DMS79 treated with DMSO at 0.1 percent for 48 hours (cell line): ENCODE measurements at regions not wholly inside any gene's neighbourhood (a gene's known extent, or its start where the extent isn't known, plus 50 kb on each side); places are given as distances from the start of the nearest gene placed in this dataset.

Experiments used
- DNase-seq: peaks from one replicate; lab custom pipeline; 2025; lab: John Stamatoyannopoulos, UW

DNA sequence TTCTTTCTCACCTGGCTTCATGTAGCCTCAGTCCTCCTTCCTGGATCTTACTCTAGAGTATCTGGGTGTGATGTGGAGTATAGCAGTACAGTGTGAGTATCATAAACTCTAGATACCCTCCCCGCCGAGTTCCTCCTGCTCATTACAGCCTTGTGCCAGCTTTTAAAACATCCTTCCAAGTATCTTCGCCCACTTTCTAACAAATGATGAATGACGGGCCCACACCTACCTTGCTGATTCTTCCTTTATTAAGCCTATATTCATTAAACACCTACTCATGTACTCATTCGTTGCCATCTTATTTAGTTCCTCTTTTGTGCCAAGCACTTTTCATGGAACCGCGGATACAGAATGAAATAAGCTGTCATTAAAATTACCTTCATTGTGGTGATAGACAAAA, 1585.3 kb upstream of the TENM3 start:
- DNase-seq = no peak

DNA sequence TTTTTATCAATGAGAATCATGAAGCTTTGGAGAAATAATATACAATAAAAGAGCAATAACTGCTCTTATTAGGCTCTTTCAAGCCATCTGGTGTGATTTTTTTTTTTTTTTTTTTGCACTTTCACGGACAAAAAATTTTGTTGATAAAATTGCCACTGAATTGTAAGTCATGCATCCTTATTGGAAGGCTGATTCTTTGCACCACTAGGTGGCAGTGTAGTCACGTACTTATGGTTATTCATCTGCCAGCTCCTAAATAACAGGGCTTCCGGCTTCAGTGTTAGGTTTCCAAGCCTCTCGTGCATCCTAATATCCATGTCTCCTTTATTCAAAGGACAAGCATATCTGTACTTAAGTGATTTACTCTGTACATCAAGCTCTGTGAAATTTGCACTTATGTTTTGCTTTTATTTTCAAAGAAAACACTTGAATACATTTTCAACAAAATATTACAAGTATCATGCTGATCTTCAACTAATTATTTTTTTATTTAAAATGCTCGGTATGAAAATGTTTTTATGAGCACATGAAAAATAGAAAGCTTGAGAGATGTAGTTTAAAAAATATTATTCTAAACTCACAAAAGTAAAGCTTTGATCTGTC, 1578.3 kb upstream of the TENM3 start:
- peak; percentile 75 for DNase-seq

DNA sequence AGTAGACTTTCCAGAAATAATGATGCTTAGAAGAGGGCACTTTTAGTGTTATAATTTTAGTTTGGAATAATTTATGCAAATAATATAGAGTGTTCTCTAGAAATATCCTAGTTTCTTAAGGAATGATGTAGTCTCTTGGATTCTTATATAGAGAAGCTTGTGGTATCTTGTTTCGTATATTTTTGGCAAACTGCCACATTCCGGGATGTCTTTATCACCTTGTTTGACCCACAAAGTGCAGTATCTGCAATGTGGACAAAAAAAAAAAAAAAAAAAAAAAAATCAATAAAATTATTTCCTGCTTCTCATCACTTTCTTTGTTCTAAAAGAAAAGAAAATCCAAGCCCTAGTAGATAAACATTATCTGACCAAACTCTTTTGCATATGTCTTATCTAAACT, 1577.7 kb upstream of the TENM3 start:
- no peak for DNase-seq

DNA sequence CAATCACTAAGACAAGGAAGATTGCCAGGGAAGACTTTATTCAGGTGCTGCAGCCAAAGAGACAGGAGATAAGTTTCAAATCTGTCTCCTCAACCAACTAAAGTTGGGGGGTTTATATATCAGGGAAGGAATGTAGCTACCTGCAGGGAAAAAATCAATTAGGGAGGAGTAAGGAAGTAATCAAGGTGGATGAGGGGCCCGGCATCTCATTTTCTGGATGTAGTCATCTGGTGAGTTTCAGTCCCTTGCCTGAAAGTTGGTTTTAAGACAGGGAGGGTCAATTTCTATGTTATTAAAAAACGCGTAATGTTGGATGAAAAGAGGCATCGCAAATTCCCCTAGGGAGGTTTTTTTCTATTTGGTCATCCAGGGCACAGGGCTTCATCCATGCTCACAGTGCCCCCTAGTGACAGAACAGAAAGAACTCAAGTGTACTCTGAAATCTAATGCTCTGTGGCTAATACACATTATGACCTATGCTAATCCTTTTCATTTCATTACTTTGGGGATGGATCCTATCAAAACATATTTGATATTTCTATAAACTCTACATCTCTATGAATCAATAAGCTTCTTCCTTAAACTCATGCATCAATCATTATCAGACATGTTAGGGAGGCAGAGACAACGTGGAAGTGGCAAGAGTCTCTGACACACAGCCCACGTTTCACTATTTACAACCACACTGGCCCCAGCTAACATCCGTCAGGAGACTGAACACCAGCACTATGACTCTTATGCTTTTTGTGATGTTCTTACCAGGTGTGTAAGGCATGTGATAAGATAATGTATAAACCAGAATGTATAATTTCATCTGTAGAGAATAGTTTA, 1577.0 kb upstream of the TENM3 start:
- no peak for DNase-seq

DNA sequence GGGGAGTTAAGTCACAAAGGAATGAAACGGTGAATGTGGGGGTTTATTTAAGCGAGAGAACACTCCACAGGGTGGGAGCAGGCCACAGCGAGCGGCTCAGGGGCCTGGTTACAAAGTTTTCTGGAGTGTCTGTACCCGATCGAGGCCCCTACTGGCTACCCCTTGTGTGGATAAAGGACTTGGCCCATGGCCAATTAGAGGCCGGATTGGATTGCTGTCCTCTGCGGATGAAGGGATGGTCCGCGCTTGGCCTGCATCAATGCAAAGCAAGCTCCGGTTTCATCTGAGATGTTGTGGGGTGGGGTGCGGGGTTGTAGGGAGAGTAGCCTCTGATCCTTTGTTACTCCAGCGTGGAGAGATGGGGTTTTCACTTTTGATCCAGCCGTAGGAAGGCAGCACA, 1574.5 kb upstream of the TENM3 start:
- DNase-seq = no peak

DNA sequence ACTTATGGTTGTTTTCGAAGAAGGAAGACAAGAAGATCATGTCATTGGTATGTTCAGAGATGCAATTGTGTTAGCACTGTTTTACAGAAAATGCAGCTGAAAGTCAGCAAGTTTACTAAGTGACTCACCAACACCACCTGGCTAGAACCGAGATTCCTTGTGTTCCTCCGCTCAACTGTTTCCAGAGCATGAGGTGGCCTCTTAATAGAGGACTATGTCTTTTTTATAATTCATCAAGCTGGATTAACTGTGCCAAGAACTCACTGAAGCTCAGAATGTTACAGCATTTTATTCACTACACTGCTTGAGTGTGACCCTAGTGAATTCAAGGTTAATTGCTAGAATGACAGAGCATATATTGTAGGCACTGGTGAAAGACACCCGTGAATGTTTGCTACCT, 1573.5 kb upstream of the TENM3 start:
- DNase-seq = no peak

DNA sequence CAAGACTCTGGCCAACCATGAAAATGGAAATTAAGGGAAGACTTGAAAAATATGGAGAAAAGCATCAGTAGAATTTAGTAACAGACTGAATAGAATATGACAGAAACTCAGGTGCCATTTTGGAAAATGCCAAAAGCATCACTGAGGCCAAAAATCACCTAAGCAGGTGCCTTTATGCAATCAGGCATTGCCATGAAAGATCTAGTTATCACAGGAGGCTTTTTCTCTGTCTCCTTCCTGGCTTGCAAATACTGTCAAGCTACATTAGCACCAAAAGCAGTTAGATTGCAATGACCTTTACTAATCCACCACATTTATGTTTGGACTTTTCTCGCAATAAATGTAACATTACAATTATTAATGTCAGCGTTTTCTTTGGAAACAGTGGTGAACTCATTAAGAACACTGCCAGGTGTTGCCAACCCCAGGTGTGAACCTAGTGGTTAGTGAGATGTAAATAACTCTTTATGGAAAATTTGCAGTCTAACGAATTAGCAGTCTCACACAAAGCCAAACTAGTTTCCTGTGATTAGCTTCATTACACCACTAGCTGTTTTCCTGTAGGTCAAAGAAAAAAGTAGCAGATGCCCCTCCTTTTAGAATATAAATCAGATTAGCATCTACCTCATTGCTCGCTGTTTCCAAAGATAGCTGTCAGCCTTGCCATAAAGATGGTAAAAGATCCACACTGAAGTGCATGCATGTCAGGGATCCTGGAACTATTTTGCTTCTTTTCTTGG, 1568.4 kb upstream of the TENM3 start:
- DNase-seq = no peak

DNA sequence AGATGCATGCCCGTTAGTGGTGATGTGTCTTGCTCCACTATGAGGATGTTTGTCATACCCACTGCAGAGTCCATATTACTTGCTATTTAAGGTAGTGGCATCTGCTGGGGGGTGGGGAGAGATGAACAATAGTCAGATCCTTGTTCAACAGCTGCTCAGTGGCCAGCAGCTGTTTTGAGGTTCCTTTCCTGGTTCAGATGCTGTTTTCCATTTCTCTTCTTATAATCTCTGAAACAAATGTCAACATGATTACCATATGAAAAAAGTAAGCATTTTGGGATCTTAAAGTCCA, 1567.9 kb upstream of the TENM3 start:
- DNase-seq = no peak

DNA sequence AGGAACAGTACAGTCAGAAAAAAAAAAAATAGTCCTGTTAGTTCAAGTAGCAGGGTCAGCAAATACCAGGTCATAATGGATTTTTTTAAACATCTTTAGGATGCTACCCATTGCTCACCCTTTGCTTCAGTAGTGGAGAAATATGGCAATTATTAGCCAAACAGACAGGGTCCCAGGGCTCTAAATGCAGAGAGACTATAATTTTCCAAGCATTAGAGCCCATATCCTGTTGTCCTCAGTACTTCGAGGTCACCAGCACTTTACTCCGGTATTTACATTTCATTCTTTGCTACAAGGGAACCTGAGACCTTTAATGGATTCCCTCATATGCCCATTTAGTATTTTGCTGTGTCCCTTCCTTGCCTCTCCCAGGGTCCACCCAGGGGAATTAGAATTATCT, 1562.9 kb upstream of the TENM3 start:
- no peak for DNase-seq

DNA sequence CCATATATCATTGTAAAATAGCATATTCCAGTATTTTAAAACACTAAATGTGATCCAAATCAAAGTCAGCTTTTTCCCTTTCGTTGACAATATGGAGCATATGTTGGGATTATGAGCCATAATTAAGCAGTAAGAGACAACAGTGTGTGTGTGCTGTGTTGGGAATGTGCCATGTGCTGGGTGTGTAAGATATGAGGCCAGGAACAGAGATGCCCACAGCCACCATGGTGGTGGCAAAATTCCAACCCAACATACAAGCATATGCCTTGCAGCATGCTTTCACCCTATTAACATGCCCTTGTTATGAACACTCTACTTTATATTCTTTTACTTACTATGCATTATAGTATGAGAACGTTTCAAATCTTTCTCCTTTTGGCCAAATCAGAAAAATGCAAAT, 1560.4 kb upstream of the TENM3 start:
- no peak for DNase-seq

DNA sequence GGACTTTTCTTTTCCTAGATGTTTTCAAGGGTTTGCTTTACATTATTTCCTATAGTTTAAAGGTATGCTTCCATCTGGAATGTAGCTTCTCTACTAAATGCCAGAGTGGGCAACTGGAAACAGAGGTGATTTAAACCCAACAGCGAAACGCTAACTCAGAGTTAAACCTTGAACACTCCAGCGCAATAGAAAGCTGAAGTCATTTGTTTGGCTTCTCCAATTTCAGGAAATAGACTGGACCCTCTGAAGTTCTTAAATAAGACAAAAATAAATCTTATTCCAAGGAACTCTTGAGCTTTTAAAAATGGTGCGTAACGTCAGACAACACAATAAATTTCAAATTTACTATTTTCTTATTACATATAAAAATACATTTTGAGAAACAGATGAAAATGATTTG, 1560.0 kb upstream of the TENM3 start:
- DNase-seq = no peak

DNA sequence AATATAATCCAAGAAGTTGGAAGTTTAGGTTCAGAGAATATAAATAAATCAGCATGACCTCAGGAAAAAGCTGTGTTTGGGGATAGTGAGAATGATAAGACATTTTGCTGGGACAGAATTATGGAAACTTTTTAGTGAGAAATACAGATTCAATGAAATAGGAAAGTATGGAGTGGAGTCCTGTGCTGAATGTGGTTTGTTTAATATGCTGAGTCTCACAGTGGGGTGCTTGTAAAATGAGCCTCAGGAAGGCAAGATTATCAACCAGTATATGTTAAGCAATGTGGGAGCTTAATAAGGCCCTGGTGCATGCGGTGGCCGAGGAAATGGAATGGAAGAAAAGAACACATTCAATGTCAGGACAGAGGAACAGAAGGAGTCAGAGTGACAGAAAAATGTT, 1554.7 kb upstream of the TENM3 start:
- no peak for DNase-seq

DNA sequence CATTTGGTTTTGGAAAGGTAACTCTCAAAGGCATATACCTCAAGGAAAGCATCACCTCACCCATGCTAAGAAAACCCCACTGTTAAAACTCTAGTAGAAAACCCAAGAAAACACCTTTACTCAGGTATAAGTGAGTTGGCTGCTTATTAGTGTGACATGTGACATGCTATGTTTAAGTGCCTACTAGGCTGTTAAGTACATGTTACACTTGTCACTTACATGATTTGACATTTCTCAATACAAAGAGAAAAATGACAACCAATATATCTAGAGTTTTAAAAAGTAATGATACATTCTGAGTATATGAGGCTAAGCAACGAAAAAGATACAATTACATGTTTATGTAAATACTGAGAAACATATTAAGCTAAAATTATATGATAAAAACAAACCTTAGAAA, 1548.3 kb upstream of the TENM3 start:
- no peak for DNase-seq

DNA sequence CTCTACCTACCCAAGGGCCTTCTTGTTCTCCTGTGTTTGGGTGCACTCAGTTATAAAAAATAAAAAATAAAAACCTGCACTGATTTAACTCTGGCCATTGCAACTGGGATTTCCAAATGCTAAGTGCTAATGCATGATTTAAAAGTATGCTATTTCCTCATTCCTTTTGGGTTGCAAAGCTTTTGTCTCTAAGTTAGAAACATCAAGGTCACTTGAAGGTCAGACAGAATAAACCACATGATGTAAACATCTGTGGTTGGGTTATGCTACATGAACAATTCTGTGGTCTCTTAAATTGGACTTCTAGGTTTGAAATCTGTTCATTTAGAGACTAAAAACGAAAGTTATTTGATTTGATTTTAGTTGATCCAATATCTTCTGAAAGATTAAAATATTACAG, 1547.4 kb upstream of the TENM3 start:
- DNase-seq = no peak

DNA sequence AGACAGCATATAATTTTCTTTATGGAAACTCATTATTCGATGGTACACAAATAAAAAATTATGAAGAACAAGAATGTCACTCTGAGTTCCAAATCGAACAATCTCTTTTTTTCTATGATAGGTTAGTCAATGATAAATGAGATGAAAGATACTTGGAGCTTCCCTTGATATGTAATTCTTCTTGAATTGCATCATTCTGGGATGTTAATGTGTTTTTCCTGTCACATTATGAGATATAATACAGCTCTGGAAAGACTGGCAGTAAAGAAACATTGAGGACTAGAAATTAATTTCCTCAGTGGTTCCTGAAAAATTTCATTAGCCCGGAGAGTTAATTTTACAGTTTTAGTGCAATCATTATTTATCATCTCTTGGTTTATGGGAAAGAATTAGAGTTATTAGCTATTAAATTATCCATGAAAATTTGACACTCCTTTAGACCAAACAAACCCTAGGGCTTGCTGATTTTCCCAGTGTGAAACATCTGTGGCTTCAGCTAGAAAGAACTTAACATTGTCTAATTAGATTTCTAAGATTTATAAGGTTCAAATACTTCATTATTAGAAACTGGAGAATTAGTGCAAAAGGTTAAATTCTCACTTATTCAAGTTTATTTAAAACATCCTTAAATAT, 1546.6 kb upstream of the TENM3 start:
- no peak for DNase-seq

DNA sequence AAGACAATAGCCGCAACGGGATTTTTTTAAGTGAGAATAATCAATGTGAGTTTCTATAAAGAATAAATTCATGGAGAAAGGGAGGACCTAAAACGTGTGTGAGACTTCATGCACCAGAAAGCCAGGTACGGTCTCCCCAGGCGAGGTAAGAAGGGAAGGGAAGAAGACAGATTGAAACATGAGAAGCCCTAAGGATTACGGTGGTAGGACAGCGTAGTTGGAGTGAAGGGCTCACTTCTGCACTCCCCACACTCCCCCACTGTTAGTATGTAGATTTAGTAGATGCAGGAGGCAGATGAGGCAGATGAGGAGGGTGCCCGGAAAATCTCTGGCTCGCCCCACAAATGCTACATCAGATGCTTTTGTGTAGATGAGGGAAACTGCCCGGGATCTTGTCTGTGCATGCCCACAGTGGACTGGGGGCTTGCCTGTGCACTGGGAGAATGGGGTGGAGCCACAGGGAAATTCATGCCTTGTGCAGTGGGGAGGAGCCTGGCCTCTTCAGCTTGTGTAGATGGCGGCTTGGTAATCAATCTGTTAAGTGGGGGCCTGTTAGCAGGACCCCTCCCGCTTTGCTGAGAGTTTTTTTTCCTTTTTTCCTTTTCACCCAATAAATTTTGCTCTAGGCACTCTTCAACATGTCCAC, 1544.5 kb upstream of the TENM3 start:
- DNase-seq = no peak

DNA sequence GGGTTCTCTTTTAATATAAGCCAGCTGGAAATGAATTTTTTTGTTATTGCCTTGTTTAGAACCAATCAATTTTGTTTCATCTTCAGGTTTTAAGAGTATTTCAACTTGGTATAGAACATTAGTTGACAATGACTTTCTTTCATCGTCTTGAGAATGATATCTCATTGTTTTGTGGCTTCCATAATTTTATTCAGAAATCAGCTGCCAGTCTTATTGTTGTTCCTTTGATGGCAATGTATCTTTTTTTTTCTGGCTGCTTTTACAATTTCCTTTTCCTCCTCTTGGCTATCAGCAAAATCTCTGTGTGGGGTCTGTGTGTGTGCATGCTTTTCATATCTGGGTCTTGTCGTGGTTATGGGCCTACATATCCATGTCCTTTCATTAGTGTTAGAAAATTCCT, 1536.4 kb upstream of the TENM3 start:
- DNase-seq = peak; percentile 0

DNA sequence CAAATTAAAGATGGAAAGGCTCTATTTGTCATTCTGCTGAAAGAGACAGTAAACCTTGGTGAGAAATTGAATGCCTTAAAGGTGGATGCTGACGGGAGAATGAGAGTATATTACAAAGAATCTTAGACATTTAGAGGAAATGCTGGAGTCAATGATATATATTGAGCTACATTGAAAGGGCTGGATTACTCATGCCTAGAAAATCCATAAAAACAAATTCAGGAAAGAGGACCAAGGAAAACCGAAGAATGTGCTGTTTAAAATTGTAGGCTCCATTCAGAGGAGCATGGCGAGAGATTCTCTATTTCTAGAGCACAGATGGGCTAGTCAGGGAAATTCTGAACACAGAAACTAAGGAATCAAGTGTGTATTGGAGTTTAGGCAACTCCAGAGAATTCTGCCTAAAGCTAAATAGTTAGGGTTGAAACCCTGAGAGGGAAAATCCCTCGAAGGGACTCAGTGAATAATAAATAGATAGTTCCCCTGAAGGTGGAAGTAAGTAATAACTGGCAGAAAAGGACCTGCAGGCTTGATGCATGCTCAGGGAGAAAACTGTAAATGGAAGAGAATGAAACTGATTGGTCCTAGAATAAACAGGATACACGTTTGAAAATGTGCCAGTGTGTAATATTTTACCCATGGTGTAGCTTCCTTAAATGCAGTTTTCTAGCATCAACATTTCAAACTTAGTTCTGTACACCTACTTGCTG, 1532.4 kb upstream of the TENM3 start:
- no peak for DNase-seq

DNA sequence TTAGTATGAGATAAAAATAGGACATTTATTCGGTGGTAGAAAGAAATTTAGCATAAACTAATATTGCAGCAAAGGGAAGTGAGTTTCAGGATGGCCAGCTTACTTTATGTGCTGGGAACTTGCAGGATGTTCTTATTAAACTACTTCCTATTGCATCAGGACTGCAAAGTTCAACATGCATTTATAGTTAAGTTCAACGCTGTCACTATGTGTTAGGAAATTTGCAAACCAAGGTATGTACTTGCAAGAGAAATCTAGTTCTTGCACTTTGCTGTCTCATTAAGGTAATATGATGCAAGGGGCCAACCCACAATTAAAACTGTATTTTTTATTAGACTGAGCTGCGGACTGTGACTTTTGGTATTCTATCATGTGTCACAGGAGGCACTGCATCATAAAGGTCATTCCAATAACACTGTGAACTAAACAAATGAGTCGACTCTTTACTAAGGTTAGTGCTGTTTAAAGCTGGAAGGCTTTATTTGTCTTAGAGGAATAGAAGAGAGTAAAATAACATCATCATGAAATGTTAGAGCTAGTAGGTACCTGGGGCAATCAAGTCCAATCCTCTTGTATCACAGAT, 1525.7 kb upstream of the TENM3 start:
- no peak for DNase-seq

DNA sequence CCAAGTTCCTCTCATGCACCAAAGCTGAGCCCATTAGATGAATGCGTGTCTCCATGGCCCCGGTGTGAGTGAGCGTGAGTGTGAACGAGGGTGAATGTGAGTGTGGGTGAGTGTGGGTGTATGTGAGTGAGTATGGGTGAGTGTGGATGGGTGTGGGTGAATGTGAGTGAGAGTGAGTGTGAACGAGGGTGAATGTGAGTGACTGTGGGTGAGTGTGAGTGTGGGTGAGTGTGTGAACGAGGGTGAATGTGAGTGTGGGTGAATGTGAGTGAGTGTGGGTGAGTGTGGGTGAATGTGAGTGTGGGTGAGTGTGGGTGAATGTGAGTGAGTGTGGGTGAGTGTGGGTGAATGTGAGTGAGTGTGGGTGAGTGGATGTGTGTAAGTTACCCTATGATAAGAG, 1521.8 kb upstream of the TENM3 start:
- no peak for DNase-seq

DNA sequence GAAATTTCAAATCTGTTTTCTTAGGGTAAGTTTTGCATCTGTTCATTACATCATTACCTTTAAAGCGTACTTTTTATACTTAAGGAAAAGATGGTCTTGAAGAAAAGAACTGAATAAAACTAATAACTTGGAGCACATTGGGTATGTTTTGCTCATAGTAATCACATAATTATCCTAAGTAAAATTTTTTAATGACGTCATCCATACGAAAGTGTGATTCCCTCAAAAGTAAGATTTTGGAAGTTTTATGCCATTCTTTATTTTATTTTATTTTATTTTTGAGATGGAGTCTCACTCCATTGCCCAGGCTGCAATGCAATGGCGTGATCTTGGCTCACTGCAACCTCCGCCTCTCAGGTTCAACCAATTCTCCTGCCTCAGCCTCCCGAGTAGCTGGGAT, 1516.6 kb upstream of the TENM3 start:
- DNase-seq = no peak

DNA sequence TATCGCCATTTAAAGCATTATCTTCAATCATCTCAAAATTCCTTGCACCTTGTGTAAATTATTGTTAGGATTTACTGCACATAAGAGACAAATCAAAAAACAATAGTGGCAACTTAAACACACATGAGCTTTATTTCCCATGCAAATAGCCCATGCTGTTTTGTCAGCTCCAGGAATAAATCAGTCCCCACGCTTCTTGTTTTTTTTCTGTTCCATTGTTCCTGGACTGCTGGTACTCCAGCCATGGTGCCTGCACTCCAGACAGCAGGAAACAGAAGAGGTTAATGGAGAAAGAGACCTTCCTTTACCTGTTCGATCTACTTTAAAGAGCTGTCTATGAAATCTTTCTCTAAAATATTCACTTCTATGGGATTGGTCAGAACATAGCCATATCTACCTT, 1515.7 kb upstream of the TENM3 start:
- DNase-seq = no peak
